ENCODE measurements at regions not wholly inside any gene's neighbourhood (a gene's known extent, or its start where the extent isn't known, plus 50 kb on each side); places are given as distances from the start of the nearest gene placed in this dataset.

GRCh38 chr9:109604131-109604530 is 106.0 kb upstream of the PTPN3 start:
- H3K18ac ChIP-seq (ENCODE audit: low read length): no peak overlapping the region
- no peak overlapping the region for H3K23ac ChIP-seq (ENCODE audit: low read length)
- no peak overlapping the region for H3K4ac ChIP-seq (ENCODE audit: low read depth, low read length)
- H2AK5ac ChIP-seq (ENCODE audit: low read length): no peak overlapping the region
- no peak overlapping the region for H2BK5ac ChIP-seq (ENCODE audit: low read depth, low read length, poor library complexity)
- WGBS (ENCODE audit: extremely low coverage, insufficient coverage, insufficient read length): no CpG with 5 or more reads among the region's 6 CpGs
- no peak overlapping the region for H3K4me2 ChIP-seq (ENCODE audit: low read length)
- H3K9me3 ChIP-seq (ENCODE audit: insufficient read depth, low read depth, low read length): peaks cover 2% of the 10 kb centered on the region
- H2BK12ac ChIP-seq (ENCODE audit: low read length): no peak overlapping the region
- H2AFZ ChIP-seq (ENCODE audit: insufficient read depth, low read length, poor library complexity): no peak overlapping the region
- no peak overlapping the region for H4K12ac ChIP-seq (ENCODE audit: low read depth, low read length)
- H3K4me1 ChIP-seq (ENCODE audit: control insufficient read depth in 1 of 2, insufficient read depth in 2 of 2, low read length in 2 of 2): no peaks in the 10 kb centered on the region
- no peak for DNase-seq
- no peak overlapping the region for H2BK120ac ChIP-seq (ENCODE audit: insufficient read depth, low read length, poor library complexity)
- no peak overlapping the region for H4K91ac ChIP-seq (ENCODE audit: low read depth, low read length)
- no peak overlapping the region for H3K4me3 ChIP-seq (ENCODE audit: low read depth, low read length)
- H3K9ac ChIP-seq (ENCODE audit: low read length): no peak overlapping the region
- H3K79me2 ChIP-seq (ENCODE audit: control insufficient read depth, insufficient read depth, low read length, poor library complexity): no peaks in the 10 kb centered on the region
- no peak overlapping the region for H3K14ac ChIP-seq (ENCODE audit: low read length)
- no peak overlapping the region for H3K27ac ChIP-seq (ENCODE audit: low read depth, low read length)
- H3K79me1 ChIP-seq (ENCODE audit: low read length): no peaks in the 10 kb centered on the region
- no peaks in the 10 kb centered on the region for H3K36me3 ChIP-seq (ENCODE audit: control insufficient read depth in 1 of 2, insufficient read depth in 2 of 2, low read length in 2 of 2)
- no peaks in the 10 kb centered on the region for H3K27me3 ChIP-seq (ENCODE audit: insufficient read depth, low read length)
- H4K8ac ChIP-seq (ENCODE audit: low read depth, low read length): no peak overlapping the region

- H4K8ac ChIP-seq (ENCODE audit: low read depth, low read length): no peak overlapping the region
- no peak overlapping the region for H4K12ac ChIP-seq (ENCODE audit: low read depth, low read length)
- no peak overlapping the region for H2BK120ac ChIP-seq (ENCODE audit: insufficient read depth, low read length, poor library complexity)
- peaks cover 2% of the 10 kb centered on the region for H3K9me3 ChIP-seq (ENCODE audit: insufficient read depth, low read depth, low read length)
- DNase-seq: peak in 1 of 2 donors; percentile 30
- H3K4me1 ChIP-seq (ENCODE audit: control insufficient read depth in 1 of 2, insufficient read depth in 2 of 2, low read length in 2 of 2): no peaks in the 10 kb centered on the region
- H3K9ac ChIP-seq (ENCODE audit: low read length): no peak overlapping the region
- no peaks in the 10 kb centered on the region for H3K79me2 ChIP-seq (ENCODE audit: control insufficient read depth, insufficient read depth, low read length, poor library complexity)
- no peak overlapping the region for H3K4me2 ChIP-seq (ENCODE audit: low read length)
- no peak overlapping the region for H3K18ac ChIP-seq (ENCODE audit: low read length)
- H3K4ac ChIP-seq (ENCODE audit: low read depth, low read length): no peak overlapping the region
- H4K91ac ChIP-seq (ENCODE audit: low read depth, low read length): no peak overlapping the region
- no peaks in the 10 kb centered on the region for H3K36me3 ChIP-seq (ENCODE audit: control insufficient read depth in 1 of 2, insufficient read depth in 2 of 2, low read length in 2 of 2)
- H2BK5ac ChIP-seq (ENCODE audit: low read depth, low read length, poor library complexity): no peak overlapping the region
- no peak overlapping the region for H2BK12ac ChIP-seq (ENCODE audit: low read length)
- no peak overlapping the region for H3K27ac ChIP-seq (ENCODE audit: low read depth, low read length)
- H3K23ac ChIP-seq (ENCODE audit: low read length): no peak overlapping the region
- no peaks in the 10 kb centered on the region for H3K79me1 ChIP-seq (ENCODE audit: low read length)
- H2AK5ac ChIP-seq (ENCODE audit: low read length): no peak overlapping the region
- H3K4me3 ChIP-seq (ENCODE audit: low read depth, low read length): no peak overlapping the region
- no peak overlapping the region for H3K14ac ChIP-seq (ENCODE audit: low read length)
- no peak overlapping the region for H2AFZ ChIP-seq (ENCODE audit: insufficient read depth, low read length, poor library complexity)
- WGBS (ENCODE audit: extremely low coverage, insufficient coverage, insufficient read length): no CpG with 5 or more reads among the region's 1 CpG
- no peaks in the 10 kb centered on the region for H3K27me3 ChIP-seq (ENCODE audit: insufficient read depth, low read length)
These were observed 106.7 kb upstream of the PTPN3 start for GRCh38 chr9:109604781-109605180.

DNA sequence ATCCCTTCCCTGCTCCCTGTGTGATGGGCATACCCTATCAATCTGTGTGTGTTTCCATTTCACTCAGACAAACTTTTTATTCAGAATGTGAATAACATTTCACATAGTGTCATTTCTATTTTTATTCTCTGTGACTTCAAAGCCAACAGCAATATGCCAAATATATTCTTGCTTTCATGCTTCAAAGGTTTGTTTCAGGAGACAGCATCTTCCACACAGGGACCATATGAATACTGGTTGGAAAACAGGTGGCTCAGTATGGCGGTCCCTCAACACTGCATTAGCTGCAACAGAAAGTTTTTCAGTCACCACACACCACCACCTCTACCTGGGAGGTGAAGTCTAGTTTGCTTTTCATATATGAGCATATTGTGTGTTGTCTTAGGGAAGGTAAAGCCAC is 111.0 kb upstream of the PTPN3 start:
- no peak overlapping the region for H4K91ac ChIP-seq (ENCODE audit: low read depth, low read length)
- H2BK5ac ChIP-seq (ENCODE audit: low read depth, low read length, poor library complexity): no peak overlapping the region
- no peak overlapping the region for H3K4me2 ChIP-seq (ENCODE audit: low read length)
- H3K18ac ChIP-seq (ENCODE audit: low read length): no peak overlapping the region
- no peaks in the 10 kb centered on the region for H3K27me3 ChIP-seq (ENCODE audit: insufficient read depth, low read length)
- H3K4me1 ChIP-seq (ENCODE audit: control insufficient read depth in 1 of 2, insufficient read depth in 2 of 2, low read length in 2 of 2): no peaks in the 10 kb centered on the region
- no peaks in the 10 kb centered on the region for H3K79me2 ChIP-seq (ENCODE audit: control insufficient read depth, insufficient read depth, low read length, poor library complexity)
- H3K36me3 ChIP-seq (ENCODE audit: control insufficient read depth in 1 of 2, insufficient read depth in 2 of 2, low read length in 2 of 2): no peaks in the 10 kb centered on the region
- H3K14ac ChIP-seq (ENCODE audit: low read length): no peak overlapping the region
- no peak overlapping the region for H3K4me3 ChIP-seq (ENCODE audit: low read depth, low read length)
- no peak overlapping the region for H2AFZ ChIP-seq (ENCODE audit: insufficient read depth, low read length, poor library complexity)
- no peak overlapping the region for H3K27ac ChIP-seq (ENCODE audit: low read depth, low read length)
- no peaks in the 10 kb centered on the region for H3K9me3 ChIP-seq (ENCODE audit: insufficient read depth, low read depth, low read length)
- H3K4ac ChIP-seq (ENCODE audit: low read depth, low read length): no peak overlapping the region
- no peak overlapping the region for H4K12ac ChIP-seq (ENCODE audit: low read depth, low read length)
- H3K23ac ChIP-seq (ENCODE audit: low read length): no peak overlapping the region
- H2BK12ac ChIP-seq (ENCODE audit: low read length): no peak overlapping the region
- H3K9ac ChIP-seq (ENCODE audit: low read length): no peak overlapping the region
- H4K8ac ChIP-seq (ENCODE audit: low read depth, low read length): no peak overlapping the region
- no peaks in the 10 kb centered on the region for H3K79me1 ChIP-seq (ENCODE audit: low read length)
- H2BK120ac ChIP-seq (ENCODE audit: insufficient read depth, low read length, poor library complexity): no peak overlapping the region
- no CpG with 5 or more reads among the region's 1 CpG for WGBS (ENCODE audit: extremely low coverage, insufficient coverage, insufficient read length)
- no peak overlapping the region for H2AK5ac ChIP-seq (ENCODE audit: low read length)
- no peak for DNase-seq

DNA sequence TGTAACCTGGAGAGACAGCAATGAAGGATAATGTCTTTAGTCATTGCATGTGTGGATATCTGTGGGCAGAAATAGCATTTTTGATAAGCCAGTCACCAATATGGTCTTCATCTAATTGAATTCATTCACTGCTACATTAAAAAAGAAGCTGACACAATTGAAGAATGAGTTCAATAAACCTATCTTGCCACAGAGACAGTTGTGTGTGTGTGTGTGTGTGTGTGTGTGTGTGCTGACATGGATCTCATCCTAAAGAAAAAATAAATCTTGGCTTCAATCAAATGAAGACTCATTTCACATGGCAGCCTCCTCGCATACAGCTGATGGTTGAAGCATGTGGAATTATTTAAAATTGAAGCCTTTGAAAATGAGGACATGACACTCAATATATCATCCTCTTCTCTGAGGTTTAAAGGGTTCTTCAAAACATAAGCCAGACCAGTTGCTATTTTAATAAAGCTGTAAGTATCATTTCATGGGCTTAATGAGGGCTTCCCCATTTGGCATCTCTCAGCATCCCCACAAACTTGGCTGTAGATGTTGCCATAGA is 118.5 kb upstream of the PTPN3 start:
- DNase-seq: no peak
- Histone ChIP-seq H3K23ac (ENCODE audit: low read length) (no peak overlapping the region), H3K14ac (ENCODE audit: low read length) (no peak overlapping the region), H3K4me1 (ENCODE audit: control insufficient read depth in 1 of 2, insufficient read depth in 2 of 2, low read length in 2 of 2) (peaks cover 0 to 2% of the 10 kb centered on the region in 2 experiments), H3K79me2 (ENCODE audit: control insufficient read depth, insufficient read depth, low read length, poor library complexity) (no peaks in the 10 kb centered on the region), H2BK5ac (ENCODE audit: low read depth, low read length, poor library complexity) (no peak overlapping the region), H3K4me3 (ENCODE audit: low read depth, low read length) (no peak overlapping the region), H3K27me3 (ENCODE audit: insufficient read depth, low read length) (no peaks in the 10 kb centered on the region), H3K9ac (ENCODE audit: low read length) (no peak overlapping the region), H3K27ac (ENCODE audit: low read depth, low read length) (no peak overlapping the region), H2BK12ac (ENCODE audit: low read length) (no peak overlapping the region), H3K9me3 (ENCODE audit: insufficient read depth, low read depth, low read length) (no peaks in the 10 kb centered on the region), H4K8ac (ENCODE audit: low read depth, low read length) (no peak overlapping the region), H3K36me3 (ENCODE audit: control insufficient read depth in 1 of 2, insufficient read depth in 2 of 2, low read length in 2 of 2) (no peaks in the 10 kb centered on the region), H3K18ac (ENCODE audit: low read length) (no peak overlapping the region), H4K91ac (ENCODE audit: low read depth, low read length) (no peak overlapping the region), H4K12ac (ENCODE audit: low read depth, low read length) (no peak overlapping the region), H2AK5ac (ENCODE audit: low read length) (no peak overlapping the region), H3K79me1 (ENCODE audit: low read length) (no peaks in the 10 kb centered on the region), H3K4ac (ENCODE audit: low read depth, low read length) (no peak overlapping the region), H2BK120ac (ENCODE audit: insufficient read depth, low read length, poor library complexity) (no peak overlapping the region), H2AFZ (ENCODE audit: insufficient read depth, low read length, poor library complexity) (no peak overlapping the region), H3K4me2 (ENCODE audit: low read length) (no peak overlapping the region)
- no CpG with 5 or more reads among the region's 1 CpG for WGBS (ENCODE audit: extremely low coverage, insufficient coverage, insufficient read length)

All from trophoblast cell (in vitro differentiated cells and primary cell).